Panc1 (cell line): ENCODE measurements at regions not wholly inside any gene's neighbourhood (a gene's known extent, or its start where the extent isn't known, plus 50 kb on each side); places are given as distances from the start of the nearest gene placed in this dataset.

Experiments
- ATAC-seq: fragments of 200-7000 bp; cut with Tn5 transposase; 2 replicates; pipeline ENCODE4 v1.9.1; 2020; ENCODE audit warnings: mild to moderate bottlenecking, moderate library complexity
- BruUV-seq: library from RNA; stranded (reverse); fragments of 400-500 nt; replicated peaks from 2 replicates; lab custom pipeline; 2021; lab: Mats Ljungman, UMichigan
- CTCF ChIA-PET: fragments of 300-600 bp; sonication (Branson Sonifier 250); formaldehyde crosslinking; loops from one replicate; lab custom pipeline; 2022; ENCODE audit warnings: antibody characterized with exemption; lab: Charles Lee
- POLR2A ChIA-PET: fragments of 300-600 bp; sonication (Branson Sonifier 250); formaldehyde crosslinking; loops from one replicate; lab custom pipeline; 2022; ENCODE audit warnings: antibody characterized with exemption; lab: Charles Lee
- DNase-seq: peaks from one replicate; pipeline ENCODE4 v3.0.0-alpha.2; 2010; ENCODE audit warnings: low read depth, low spot score
- H3K27ac ChIP-seq: 2 replicates; pipeline ENCODE4 v1.5.1; 2011; ENCODE audit warnings: mild to moderate bottlenecking, low read length, inconsistent platforms
- H3K27me3 ChIP-seq: fragments of 200-500 bp; sonication (Bioruptor generic); 2 replicates; pipeline ENCODE4 v1.6.0; 2014; ENCODE audit warnings: low read length, inconsistent platforms; ENCODE audit not compliant: control insufficient read depth, insufficient read depth
- H3K36me3 ChIP-seq: fragments of 200-500 bp; sonication (Bioruptor generic); 2 replicates; pipeline ENCODE4 v1.5.1; 2014; ENCODE audit warnings: inconsistent platforms, mild to moderate bottlenecking, low read length, moderate library complexity; ENCODE audit not compliant: control insufficient read depth, insufficient read depth
- H3K4me1 ChIP-seq: 2 replicates; pipeline ENCODE4 v1.5.1; 2011; ENCODE audit warnings: inconsistent platforms, mild to moderate bottlenecking, low read length, moderate library complexity; ENCODE audit not compliant: control insufficient read depth, insufficient read depth
- H3K4me3 ChIP-seq, 2 experiments: 2 replicates each; pipeline ENCODE4 v1.5.1; 2011 to 2012; ENCODE audit warnings: low read depth in 2 of 2, low read length in 2 of 2, mild to moderate bottlenecking in 2 of 2, inconsistent platforms in 1 of 2, moderate library complexity in 1 of 2
- H3K9me3 ChIP-seq: fragments of 200-500 bp; sonication (Bioruptor generic); 2 replicates; pipeline ENCODE4 v1.5.1; 2014; ENCODE audit warnings: low read depth, mild to moderate bottlenecking, inconsistent platforms, low read length, moderate library complexity; ENCODE audit not compliant: control insufficient read depth, insufficient read depth
- POLR2AphosphoS5 ChIP-seq: IDR thresholded peaks from 2 replicates; pipeline ENCODE4 v1.6.1; 2012; ENCODE audit warnings: mild to moderate bottlenecking, low read depth, low read length, moderate library complexity
- REST ChIP-seq, 2 experiments: IDR thresholded peaks; 2 replicates each; pipeline ENCODE4 v1.6.1; 2011 to 2012; ENCODE audit warnings: low read depth in 2 of 2, control low read depth in 1 of 2, low read length in 1 of 2, mild to moderate bottlenecking in 1 of 2, moderate library complexity in 1 of 2; ENCODE audit not compliant: insufficient read depth in 1 of 2
- SIN3A ChIP-seq: IDR thresholded peaks from 2 replicates; pipeline ENCODE4 v1.6.1; 2012; ENCODE audit warnings: low read depth, mild to moderate bottlenecking, low read length, moderate library complexity, borderline replicate concordance; ENCODE audit not compliant: insufficient read depth
- TCF7L2 ChIP-seq: IDR thresholded peaks from 2 replicates; pipeline ENCODE4 v1.6.1; 2011; ENCODE audit warnings: mild to moderate bottlenecking, low read depth, low read length, inconsistent platforms
- in situ Hi-C: cut with HindIII; loops from 2 replicates; pipeline ENCODE4 v1.10.0; 2016; ENCODE audit warnings: low sequenced_read_pairs, low pct_unique_long_range_greater_than_20kb
- intact Hi-C: fragments of 100-400 bp; cut with micrococcal nuclease; formaldehyde crosslinking; loops from one replicate; pipeline ENCODE4 v1.10.0; 2022; ENCODE audit not compliant: unreplicated experiment
- TF ChIP-seq, protein P1 (sequence below): fragments of 450-650 bp; IDR thresholded peaks from 2 replicates; pipeline ENCODE4 v1.5.1; 2017; ENCODE audit warnings: mild to moderate bottlenecking

GRCh38 chr12:93080994-93081809 lies 152.1 kb upstream of the EEA1 start:
- Histone ChIP-seq H3K27ac (no peak overlapping the region), H3K27me3 (no peaks in the 10 kb centered on the region), H3K4me1 (no peaks in the 10 kb centered on the region), H3K9me3 (no peaks in the 10 kb centered on the region), H3K36me3 (no peaks in the 10 kb centered on the region), H3K4me3 (no peak overlapping the region)
- TF ChIP-seq, protein P1, sequence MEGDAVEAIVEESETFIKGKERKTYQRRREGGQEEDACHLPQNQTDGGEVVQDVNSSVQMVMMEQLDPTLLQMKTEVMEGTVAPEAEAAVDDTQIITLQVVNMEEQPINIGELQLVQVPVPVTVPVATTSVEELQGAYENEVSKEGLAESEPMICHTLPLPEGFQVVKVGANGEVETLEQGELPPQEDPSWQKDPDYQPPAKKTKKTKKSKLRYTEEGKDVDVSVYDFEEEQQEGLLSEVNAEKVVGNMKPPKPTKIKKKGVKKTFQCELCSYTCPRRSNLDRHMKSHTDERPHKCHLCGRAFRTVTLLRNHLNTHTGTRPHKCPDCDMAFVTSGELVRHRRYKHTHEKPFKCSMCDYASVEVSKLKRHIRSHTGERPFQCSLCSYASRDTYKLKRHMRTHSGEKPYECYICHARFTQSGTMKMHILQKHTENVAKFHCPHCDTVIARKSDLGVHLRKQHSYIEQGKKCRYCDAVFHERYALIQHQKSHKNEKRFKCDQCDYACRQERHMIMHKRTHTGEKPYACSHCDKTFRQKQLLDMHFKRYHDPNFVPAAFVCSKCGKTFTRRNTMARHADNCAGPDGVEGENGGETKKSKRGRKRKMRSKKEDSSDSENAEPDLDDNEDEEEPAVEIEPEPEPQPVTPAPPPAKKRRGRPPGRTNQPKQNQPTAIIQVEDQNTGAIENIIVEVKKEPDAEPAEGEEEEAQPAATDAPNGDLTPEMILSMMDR = no peak
- no peak for TF ChIP-seq TCF7L2
- TF ChIP-seq SIN3A = no peak
- TF ChIP-seq REST (IDR thresholded peaks at IDR 0.05; ENCODE audit: insufficient read depth in 1 of 2, low read depth in 2 of 2, low read length in 1 of 2) = no peak
- no peak for TF ChIP-seq POLR2AphosphoS5
- CTCF ChIA-PET = no interaction called here
- in situ Hi-C loops (no loop called here), intact Hi-C loops (no loop called here)
- BruUV-seq = no TSS peak
- POLR2A ChIA-PET = no interaction called here
- DNase-seq (no peak), ATAC-seq (peak; percentile 63; the same call in 1 of the 2 replicates)

- intact Hi-C loops = no loop called here
- Histone ChIP-seq H3K9me3 (no peaks in the 10 kb centered on the region), H3K36me3 (no peaks in the 10 kb centered on the region), H3K27me3 (no peaks in the 10 kb centered on the region), H3K4me3 (no peak overlapping the region), H3K4me1 (no peaks in the 10 kb centered on the region), H3K27ac (no peak overlapping the region)
- POLR2A ChIA-PET = no interaction called here
- ATAC-seq (no peak), DNase-seq (no peak)
- CTCF ChIA-PET = no interaction called here
- in situ Hi-C loops = no loop called here
- no peak for TF ChIP-seq TCF7L2
- no TSS peak for BruUV-seq
Measured at GRCh38 chr12:93081810-93082165, 152.7 kb upstream of the EEA1 start.
